Thoracic aorta (tissue), 2 donors: ENCODE measurements at regions not wholly inside any gene's neighbourhood (a gene's known extent, or its start where the extent isn't known, plus 50 kb on each side); places are given as distances from the start of the nearest gene placed in this dataset.

Source experiments
- ATAC-seq: fragments of 150-250 bp; one replicate; pipeline ENCODE4 v1.8.0; 2017; ENCODE audit warnings: low read depth; ENCODE audit not compliant: insufficient number of reproducible peaks, low FRiP score
- DNase-seq: peaks from one replicate; pipeline ENCODE4 v3.0.0-alpha.2; 2020; ENCODE audit warnings: low spot score
- H3K27ac ChIP-seq, 2 donors: fragments of 200-600 bp; sonication (generic); 1 replicate in 1 of 2; 2 replicates in 1 of 2; pipeline ENCODE4 v1.5.1; 2016; ENCODE audit warnings: mild to moderate bottlenecking in 2 of 2, moderate library complexity in 2 of 2
- H3K27me3 ChIP-seq: fragments of 200-600 bp; sonication (generic); replicated peaks from 2 replicates; pipeline ENCODE4 v1.6.0; 2016; ENCODE audit warnings: mild to moderate bottlenecking; ENCODE audit not compliant: insufficient read depth
- H3K36me3 ChIP-seq: fragments of 200-600 bp; sonication (generic); one replicate; pipeline ENCODE4 v1.5.1; 2016
- H3K4me1 ChIP-seq, 2 donors: fragments of 200-600 bp; sonication (generic); 1 replicate in 1 of 2; 2 replicates in 1 of 2; pipeline versions ENCODE4 v1.5.1 to v1.6.0; 2016; ENCODE audit warnings: low read depth in 2 of 2, mild to moderate bottlenecking in 1 of 2; ENCODE audit not compliant: control insufficient read depth in 1 of 2
- H3K4me3 ChIP-seq: fragments of 200-600 bp; sonication (generic); 2 replicates; pipeline ENCODE4 v1.5.1; 2016; ENCODE audit warnings: mild to moderate bottlenecking
- H3K9me3 ChIP-seq: fragments of 200-600 bp; sonication (generic); 2 replicates; pipeline ENCODE4 v1.5.1; 2016
- TF ChIP-seq, protein P1 (sequence below): fragments of 200-600 bp; sonication (generic); IDR thresholded peaks from one replicate; pipeline ENCODE4 v1.5.1; 2019; ENCODE audit warnings: antibody characterized with exemption

DNA sequence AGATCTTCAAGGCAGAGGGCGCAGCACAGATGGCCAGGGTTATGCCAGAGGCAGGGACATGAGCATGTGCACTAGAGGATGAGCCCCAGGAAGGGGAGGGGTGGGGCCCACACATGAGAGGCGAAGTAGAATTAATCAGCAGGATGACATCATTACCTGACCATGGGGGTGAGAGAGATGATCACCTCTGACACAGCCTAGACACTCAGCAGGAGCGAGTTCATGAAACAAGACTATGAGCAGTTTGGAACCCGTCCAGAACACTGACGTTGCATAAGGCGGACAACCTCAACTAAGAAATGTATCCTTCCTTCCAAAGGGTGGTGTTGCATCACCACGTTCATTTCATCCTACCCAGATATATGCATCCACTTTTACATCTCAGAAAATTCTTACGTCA, 446.7 kb upstream of the TENM3 start:
- no peak for ATAC-seq
- Histone ChIP-seq H3K4me1 (no peaks in the 10 kb centered on the region), H3K4me3 (no peak overlapping the region), H3K27ac (no peak overlapping the region), H3K27me3 (no peaks in the 10 kb centered on the region), H3K9me3 (peaks cover 9% of the 10 kb centered on the region), H3K36me3 (no peaks in the 10 kb centered on the region)
- DNase-seq: no peak
- TF ChIP-seq, protein P1, sequence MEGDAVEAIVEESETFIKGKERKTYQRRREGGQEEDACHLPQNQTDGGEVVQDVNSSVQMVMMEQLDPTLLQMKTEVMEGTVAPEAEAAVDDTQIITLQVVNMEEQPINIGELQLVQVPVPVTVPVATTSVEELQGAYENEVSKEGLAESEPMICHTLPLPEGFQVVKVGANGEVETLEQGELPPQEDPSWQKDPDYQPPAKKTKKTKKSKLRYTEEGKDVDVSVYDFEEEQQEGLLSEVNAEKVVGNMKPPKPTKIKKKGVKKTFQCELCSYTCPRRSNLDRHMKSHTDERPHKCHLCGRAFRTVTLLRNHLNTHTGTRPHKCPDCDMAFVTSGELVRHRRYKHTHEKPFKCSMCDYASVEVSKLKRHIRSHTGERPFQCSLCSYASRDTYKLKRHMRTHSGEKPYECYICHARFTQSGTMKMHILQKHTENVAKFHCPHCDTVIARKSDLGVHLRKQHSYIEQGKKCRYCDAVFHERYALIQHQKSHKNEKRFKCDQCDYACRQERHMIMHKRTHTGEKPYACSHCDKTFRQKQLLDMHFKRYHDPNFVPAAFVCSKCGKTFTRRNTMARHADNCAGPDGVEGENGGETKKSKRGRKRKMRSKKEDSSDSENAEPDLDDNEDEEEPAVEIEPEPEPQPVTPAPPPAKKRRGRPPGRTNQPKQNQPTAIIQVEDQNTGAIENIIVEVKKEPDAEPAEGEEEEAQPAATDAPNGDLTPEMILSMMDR: no peak

DNA sequence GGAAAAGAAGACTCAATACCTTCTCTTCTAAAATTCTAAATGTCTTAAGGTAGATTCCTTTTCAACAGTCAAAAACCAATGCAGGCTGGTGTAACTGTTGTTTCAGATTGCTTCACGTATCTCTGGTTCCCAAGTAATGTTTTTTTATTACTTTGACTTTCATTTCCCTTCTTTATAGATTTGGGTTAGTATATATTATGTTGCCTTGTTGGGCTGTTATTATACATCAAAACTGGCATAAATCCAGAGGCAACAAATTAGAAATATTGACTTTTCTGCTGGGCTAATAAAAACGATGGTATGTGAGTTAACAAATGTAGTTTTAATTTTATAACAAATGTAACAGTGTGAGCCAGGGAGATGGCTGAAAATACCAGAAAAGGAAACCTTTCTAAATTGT, 444.7 kb upstream of the TENM3 start:
- H3K9me3 ChIP-seq: peaks cover 9% of the 10 kb centered on the region
- H3K27ac ChIP-seq: no peak overlapping the region
- H3K36me3 ChIP-seq: no peaks in the 10 kb centered on the region
- ATAC-seq (no peak), DNase-seq (no peak)
- H3K4me3 ChIP-seq: no peak overlapping the region
- TF ChIP-seq, protein P1: no peak
- H3K4me1 ChIP-seq: no peaks in the 10 kb centered on the region
- H3K27me3 ChIP-seq: no peaks in the 10 kb centered on the region

DNA sequence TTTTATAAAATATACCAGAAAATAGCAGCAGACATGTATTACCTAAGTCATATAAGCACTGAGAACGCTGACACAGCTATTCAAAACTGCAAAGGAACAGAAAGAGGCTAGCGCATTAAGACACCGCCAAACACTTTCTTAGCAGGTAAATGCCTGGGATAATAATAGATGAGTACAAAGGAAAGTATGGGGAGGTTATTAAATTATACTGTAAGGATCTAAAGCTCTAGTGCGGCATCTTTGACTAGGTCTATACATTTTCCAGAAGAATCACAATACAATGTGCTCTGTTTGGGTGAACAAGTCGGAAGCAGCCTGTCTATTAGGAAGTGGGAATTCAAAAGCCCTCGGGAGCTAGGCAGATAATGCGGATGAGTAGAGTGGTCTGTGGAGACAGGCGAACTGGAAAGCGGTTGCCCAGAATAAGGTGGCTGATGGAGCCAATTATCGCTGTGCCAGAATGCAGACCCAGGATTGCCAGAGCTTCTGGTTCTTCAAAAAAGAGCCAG, 443.6 kb upstream of the TENM3 start:
- no peaks in the 10 kb centered on the region for H3K27me3 ChIP-seq
- ATAC-seq (no peak), DNase-seq (no peak)
- no peaks in the 10 kb centered on the region for H3K4me1 ChIP-seq
- H3K27ac ChIP-seq: no peak overlapping the region
- H3K9me3 ChIP-seq: peaks cover 9% of the 10 kb centered on the region
- no peaks in the 10 kb centered on the region for H3K36me3 ChIP-seq
- no peak overlapping the region for H3K4me3 ChIP-seq
- TF ChIP-seq, protein P1: no peak

DNA sequence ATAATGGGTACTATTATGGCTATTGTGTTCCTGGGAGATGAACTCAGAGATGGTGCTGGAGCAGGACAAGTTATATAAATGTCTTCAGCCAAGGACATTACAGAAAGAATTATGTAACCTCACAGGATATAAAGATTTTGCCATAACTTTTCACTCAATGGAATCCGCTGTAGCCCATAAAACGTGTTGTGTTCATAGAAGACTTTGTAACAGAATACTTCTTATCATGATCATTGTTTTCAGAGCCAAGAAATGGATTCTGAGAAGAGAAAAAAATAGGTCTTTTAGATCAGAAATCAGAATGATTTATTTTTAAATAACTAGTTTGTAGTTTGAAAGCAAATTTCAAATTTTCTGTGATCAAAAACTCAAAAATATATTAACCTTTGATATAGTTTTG, 441.0 kb upstream of the TENM3 start:
- DNase-seq: no peak
- H3K27ac ChIP-seq: no peak overlapping the region
- no peaks in the 10 kb centered on the region for H3K4me1 ChIP-seq
- TF ChIP-seq, protein P1: no peak
- no peaks in the 10 kb centered on the region for H3K36me3 ChIP-seq
- no peaks in the 10 kb centered on the region for H3K9me3 ChIP-seq
- no peak for ATAC-seq
- H3K4me3 ChIP-seq: no peak overlapping the region
- H3K27me3 ChIP-seq: no peaks in the 10 kb centered on the region

DNA sequence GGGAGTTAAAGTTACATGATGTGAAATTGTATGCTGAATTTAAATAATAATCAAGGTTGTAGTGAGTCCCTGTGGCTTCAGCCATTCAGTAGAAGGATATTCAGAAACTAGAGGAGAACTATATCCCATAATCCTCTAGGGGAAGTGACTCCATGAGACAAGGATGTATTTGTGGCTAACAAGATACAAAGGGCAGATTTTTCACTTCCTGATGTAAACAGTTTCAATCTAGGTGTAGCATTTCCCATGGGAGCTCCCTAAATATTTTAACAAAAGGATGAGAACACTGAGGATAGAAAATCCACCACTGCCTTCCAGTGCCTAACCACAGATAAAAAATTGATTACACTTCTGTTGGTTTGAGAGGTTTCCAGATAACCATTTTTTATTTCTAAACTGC, 435.4 kb upstream of the TENM3 start:
- no peak overlapping the region for H3K27ac ChIP-seq
- no peaks in the 10 kb centered on the region for H3K27me3 ChIP-seq
- H3K4me3 ChIP-seq: no peak overlapping the region
- no peaks in the 10 kb centered on the region for H3K36me3 ChIP-seq
- DNase-seq (no peak), ATAC-seq (no peak)
- H3K4me1 ChIP-seq: no peaks in the 10 kb centered on the region
- TF ChIP-seq, protein P1: no peak
- H3K9me3 ChIP-seq: no peaks in the 10 kb centered on the region
